ENCODE measurements at regions not wholly inside any gene's neighbourhood (a gene's known extent, or its start where the extent isn't known, plus 50 kb on each side); places are given as distances from the start of the nearest gene placed in this dataset.

GRCh38 chr12:127620735-127621355 is 646.1 kb upstream of the TMEM132C start:
- no peak for TF ChIP-seq CTCF (IDR thresholded peaks at IDR 0.05; ENCODE audit: poor library complexity, severe bottlenecking)
- Histone ChIP-seq H3K27ac (ENCODE audit: poor library complexity, severe bottlenecking) (no peak overlapping the region), H3K4me3 (ENCODE audit: severe bottlenecking) (no peak overlapping the region), H3K27me3 (ENCODE audit: insufficient read depth, poor library complexity, severe bottlenecking) (no peaks in the 10 kb centered on the region), H3K4me1 (ENCODE audit: insufficient read depth, poor library complexity, severe bottlenecking) (no peaks in the 10 kb centered on the region), H3K36me3 (ENCODE audit: low read depth) (no peaks in the 10 kb centered on the region), H3K9me3 (ENCODE audit: severe bottlenecking) (no peaks in the 10 kb centered on the region)
- ATAC-seq (ENCODE audit: low read depth): no peak
- no peak for DNase-seq (ENCODE audit: low spot score)

- no peaks in the 10 kb centered on the region for H3K4me1 ChIP-seq (ENCODE audit: insufficient read depth, poor library complexity, severe bottlenecking)
- DNase-seq (ENCODE audit: low spot score): no peak
- ATAC-seq (ENCODE audit: low read depth): no peak
- no peaks in the 10 kb centered on the region for H3K27me3 ChIP-seq (ENCODE audit: insufficient read depth, poor library complexity, severe bottlenecking)
- TF ChIP-seq CTCF (IDR thresholded peaks at IDR 0.05; ENCODE audit: poor library complexity, severe bottlenecking): no peak
- H3K9me3 ChIP-seq (ENCODE audit: severe bottlenecking): no peaks in the 10 kb centered on the region
- H3K27ac ChIP-seq (ENCODE audit: poor library complexity, severe bottlenecking): no peak overlapping the region
- H3K4me3 ChIP-seq (ENCODE audit: severe bottlenecking): no peak overlapping the region
- no peaks in the 10 kb centered on the region for H3K36me3 ChIP-seq (ENCODE audit: low read depth)
These were observed 645.6 kb upstream of the TMEM132C start for GRCh38 chr12:127621366-127621765.

DNA sequence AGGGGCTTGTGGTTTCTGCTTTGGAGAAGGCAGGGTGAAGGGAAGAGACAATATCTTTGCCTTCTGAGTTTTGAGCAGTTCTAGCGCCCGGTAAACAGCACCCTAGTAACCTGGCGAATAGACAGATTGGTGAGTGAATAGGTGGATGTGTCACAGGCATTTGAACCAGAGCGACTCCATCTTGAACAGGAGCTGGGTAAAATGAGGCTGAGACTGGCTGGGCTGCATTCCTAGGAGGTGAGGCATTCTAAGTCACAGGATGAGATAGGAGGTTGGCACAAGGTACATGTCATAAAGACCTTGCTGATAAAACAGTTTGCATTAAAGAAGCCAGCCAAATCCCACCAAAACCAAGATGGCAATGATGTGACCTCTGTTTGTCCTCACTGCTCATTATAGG is 643.6 kb upstream of the TMEM132C start:
- Histone ChIP-seq H3K27ac (ENCODE audit: poor library complexity, severe bottlenecking) (no peak overlapping the region), H3K27me3 (ENCODE audit: insufficient read depth, poor library complexity, severe bottlenecking) (no peaks in the 10 kb centered on the region), H3K36me3 (ENCODE audit: low read depth) (no peaks in the 10 kb centered on the region), H3K4me3 (ENCODE audit: severe bottlenecking) (no peak overlapping the region), H3K9me3 (ENCODE audit: severe bottlenecking) (no peaks in the 10 kb centered on the region), H3K4me1 (ENCODE audit: insufficient read depth, poor library complexity, severe bottlenecking) (no peaks in the 10 kb centered on the region)
- ATAC-seq (ENCODE audit: low read depth): no peak
- no peak for TF ChIP-seq CTCF (IDR thresholded peaks at IDR 0.05; ENCODE audit: poor library complexity, severe bottlenecking)
- no peak for DNase-seq (ENCODE audit: low spot score)

GRCh38 chr12:127625176-127625771 is 641.7 kb upstream of the TMEM132C start:
- Histone ChIP-seq H3K36me3 (ENCODE audit: low read depth) (no peaks in the 10 kb centered on the region), H3K9me3 (ENCODE audit: severe bottlenecking) (no peaks in the 10 kb centered on the region), H3K27me3 (ENCODE audit: insufficient read depth, poor library complexity, severe bottlenecking) (no peaks in the 10 kb centered on the region), H3K27ac (ENCODE audit: poor library complexity, severe bottlenecking) (no peak overlapping the region), H3K4me1 (ENCODE audit: insufficient read depth, poor library complexity, severe bottlenecking) (no peaks in the 10 kb centered on the region), H3K4me3 (ENCODE audit: severe bottlenecking) (no peak overlapping the region)
- ATAC-seq (ENCODE audit: low read depth) (no peak), DNase-seq (ENCODE audit: low spot score) (no peak)
- TF ChIP-seq CTCF (IDR thresholded peaks at IDR 0.05; ENCODE audit: poor library complexity, severe bottlenecking): no peak

GRCh38 chr12:127628645-127629044 is 638.3 kb upstream of the TMEM132C start:
- ATAC-seq (ENCODE audit: low read depth) (no peak), DNase-seq (ENCODE audit: low spot score) (no peak)
- no peaks in the 10 kb centered on the region for H3K36me3 ChIP-seq (ENCODE audit: low read depth)
- no peak overlapping the region for H3K27ac ChIP-seq (ENCODE audit: poor library complexity, severe bottlenecking)
- H3K4me1 ChIP-seq (ENCODE audit: insufficient read depth, poor library complexity, severe bottlenecking): no peaks in the 10 kb centered on the region
- no peaks in the 10 kb centered on the region for H3K27me3 ChIP-seq (ENCODE audit: insufficient read depth, poor library complexity, severe bottlenecking)
- no peaks in the 10 kb centered on the region for H3K9me3 ChIP-seq (ENCODE audit: severe bottlenecking)
- no peak overlapping the region for H3K4me3 ChIP-seq (ENCODE audit: severe bottlenecking)
- TF ChIP-seq CTCF (IDR thresholded peaks at IDR 0.05; ENCODE audit: poor library complexity, severe bottlenecking): no peak
